DND-41 (cell line): ENCODE measurements at regions not wholly inside any gene's neighbourhood (a gene's known extent, or its start where the extent isn't known, plus 50 kb on each side); places are given as distances from the start of the nearest gene placed in this dataset.

Experiments used
- CTCF ChIP-seq: IDR thresholded peaks from 2 replicates; pipeline ENCODE4 v1.5.1; 2012; ENCODE audit warnings: borderline replicate concordance, low read length, moderate library complexity, mild to moderate bottlenecking; ENCODE audit not compliant: poor library complexity, severe bottlenecking; ENCODE audit errors: extremely low read depth
- EZH2 ChIP-seq: IDR thresholded peaks from 3 replicates; pipeline ENCODE4 v1.6.1; 2012; ENCODE audit warnings: borderline replicate concordance, low read depth, mild to moderate bottlenecking, moderate library complexity, low read length, inconsistent platforms; ENCODE audit not compliant: severe bottlenecking

GRCh38 chr5:98349990-98350365 lies 423.5 kb upstream of the RGMB start:
- TF ChIP-seq CTCF (no peak), EZH2 (no peak)
